ENCODE measurements at regions not wholly inside any gene's neighbourhood (a gene's known extent, or its start where the extent isn't known, plus 50 kb on each side); places are given as distances from the start of the nearest gene placed in this dataset.

GRCh38 chr6:80439721-80440470, 333.4 kb downstream of the BCKDHB start:
- TF ChIP-seq POLR2A (IDR thresholded peaks at IDR 0.05; ENCODE audit: low read depth), result no peak
- TF ChIP-seq CTCF (IDR thresholded peaks at IDR 0.05), result no peak
- TF ChIP-seq EP300 (IDR thresholded peaks at IDR 0.05), result no peak

All from esophagus muscularis mucosa (tissue), 4 donors.